NCI-H2107 treated with DMSO at 0.1 percent for 48 hours (cell line): ENCODE measurements at regions not wholly inside any gene's neighbourhood (a gene's known extent, or its start where the extent isn't known, plus 50 kb on each side); places are given as distances from the start of the nearest gene placed in this dataset.
"Not testable (repeated sequence)": the region's sequence is repeated elsewhere in the genome, so short reads cannot be mapped to it uniquely, and the experiment has no call there.

Experiments used
- DNase-seq: peaks from one replicate; lab custom pipeline; 2025; ENCODE audit not compliant: unreplicated experiment; lab: John Stamatoyannopoulos, UW

GRCh38 chr2:31736695-31737454 lies 156.1 kb upstream of the SRD5A2 start:
- no peak for DNase-seq

GRCh38 chr2:31735716-31736115 lies 155.0 kb upstream of the SRD5A2 start:
- no peak for DNase-seq

GRCh38 chr2:31729442-31730092 lies 148.8 kb upstream of the SRD5A2 start:
- peak; percentile 1 for DNase-seq

GRCh38 chr2:31729065-31729439 lies 148.3 kb upstream of the SRD5A2 start:
- no peak for DNase-seq

GRCh38 chr2:31728406-31729064 lies 147.8 kb upstream of the SRD5A2 start:
- DNase-seq = no peak

- no peak for DNase-seq
Observed at GRCh38 chr2:31726457-31726856, 145.7 kb upstream of the SRD5A2 start.

GRCh38 chr2:31725444-31725843 lies 144.7 kb upstream of the SRD5A2 start:
- DNase-seq = no peak

- DNase-seq = no peak
Observed at GRCh38 chr2:31711737-31712136, 131.0 kb upstream of the SRD5A2 start.

- no peak for DNase-seq
Observed at GRCh38 chr2:31710121-31710520, 129.4 kb upstream of the SRD5A2 start.

- no peak for DNase-seq
Observed at GRCh38 chr2:31707992-31708391, 127.3 kb upstream of the SRD5A2 start.

- no peak for DNase-seq
Observed at GRCh38 chr2:31704561-31705212, 123.9 kb upstream of the SRD5A2 start.

GRCh38 chr2:31703253-31703652 lies 122.5 kb upstream of the SRD5A2 start:
- DNase-seq = no peak

GRCh38 chr2:31698722-31699121 lies 118.0 kb upstream of the SRD5A2 start:
- DNase-seq = no peak

GRCh38 chr2:31696068-31696467 lies 115.3 kb upstream of the SRD5A2 start:
- DNase-seq = no peak

GRCh38 chr2:31694444-31694843 lies 113.7 kb upstream of the SRD5A2 start:
- no peak for DNase-seq

- no peak for DNase-seq
Observed at GRCh38 chr2:31693882-31694281, 113.1 kb upstream of the SRD5A2 start.

- no peak for DNase-seq
Observed at GRCh38 chr2:31688282-31688681, 107.5 kb upstream of the SRD5A2 start.

- not testable (repeated sequence) for DNase-seq
Observed at GRCh38 chr2:31683506-31683905, 102.8 kb upstream of the SRD5A2 start.

- DNase-seq = no peak
Observed at GRCh38 chr2:31675485-31675901, 94.8 kb upstream of the SRD5A2 start.

GRCh38 chr2:31674446-31674845 lies 93.7 kb upstream of the SRD5A2 start:
- DNase-seq = no peak

- DNase-seq = no peak
Observed at GRCh38 chr2:31666878-31667277, 86.1 kb upstream of the SRD5A2 start.
